ENCODE measurements at regions not wholly inside any gene's neighbourhood (a gene's known extent, or its start where the extent isn't known, plus 50 kb on each side); places are given as distances from the start of the nearest gene placed in this dataset.
"Not testable (repeated sequence)": the region's sequence is repeated elsewhere in the genome, so short reads cannot be mapped to it uniquely, and the experiment has no call there.

DNA sequence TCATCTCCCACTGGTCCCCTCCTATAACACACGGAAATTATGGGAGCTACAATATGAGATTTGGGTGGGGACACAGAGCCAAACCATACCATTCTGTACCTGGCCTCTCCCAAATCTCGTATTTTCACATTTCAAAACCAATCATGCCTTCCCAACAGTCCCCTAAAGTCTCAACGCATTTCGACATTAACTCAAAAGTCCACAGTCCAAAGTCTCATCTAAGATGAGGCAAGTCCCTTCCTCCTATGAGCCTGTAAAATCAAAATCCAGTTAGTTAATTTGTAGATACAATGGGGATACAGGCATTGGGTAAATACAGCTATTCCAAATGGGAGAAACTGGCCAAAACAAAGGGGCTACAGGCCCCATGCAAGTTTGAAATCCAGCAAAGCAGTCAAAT, 441.9 kb downstream of the SH2D1A start:
- TF ChIP-seq EZH2phosphoT487 (IDR thresholded peaks at IDR 0.05; ENCODE audit: borderline replicate concordance), result not testable (repeated sequence)
- TF ChIP-seq, protein P1, sequence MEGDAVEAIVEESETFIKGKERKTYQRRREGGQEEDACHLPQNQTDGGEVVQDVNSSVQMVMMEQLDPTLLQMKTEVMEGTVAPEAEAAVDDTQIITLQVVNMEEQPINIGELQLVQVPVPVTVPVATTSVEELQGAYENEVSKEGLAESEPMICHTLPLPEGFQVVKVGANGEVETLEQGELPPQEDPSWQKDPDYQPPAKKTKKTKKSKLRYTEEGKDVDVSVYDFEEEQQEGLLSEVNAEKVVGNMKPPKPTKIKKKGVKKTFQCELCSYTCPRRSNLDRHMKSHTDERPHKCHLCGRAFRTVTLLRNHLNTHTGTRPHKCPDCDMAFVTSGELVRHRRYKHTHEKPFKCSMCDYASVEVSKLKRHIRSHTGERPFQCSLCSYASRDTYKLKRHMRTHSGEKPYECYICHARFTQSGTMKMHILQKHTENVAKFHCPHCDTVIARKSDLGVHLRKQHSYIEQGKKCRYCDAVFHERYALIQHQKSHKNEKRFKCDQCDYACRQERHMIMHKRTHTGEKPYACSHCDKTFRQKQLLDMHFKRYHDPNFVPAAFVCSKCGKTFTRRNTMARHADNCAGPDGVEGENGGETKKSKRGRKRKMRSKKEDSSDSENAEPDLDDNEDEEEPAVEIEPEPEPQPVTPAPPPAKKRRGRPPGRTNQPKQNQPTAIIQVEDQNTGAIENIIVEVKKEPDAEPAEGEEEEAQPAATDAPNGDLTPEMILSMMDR (conservative IDR thresholded peaks at IDR 0.05; ENCODE audit: low read length), result not testable (repeated sequence)
